ENCODE measurements at regions not wholly inside any gene's neighbourhood (a gene's known extent, or its start where the extent isn't known, plus 50 kb on each side); places are given as distances from the start of the nearest gene placed in this dataset.

DNA sequence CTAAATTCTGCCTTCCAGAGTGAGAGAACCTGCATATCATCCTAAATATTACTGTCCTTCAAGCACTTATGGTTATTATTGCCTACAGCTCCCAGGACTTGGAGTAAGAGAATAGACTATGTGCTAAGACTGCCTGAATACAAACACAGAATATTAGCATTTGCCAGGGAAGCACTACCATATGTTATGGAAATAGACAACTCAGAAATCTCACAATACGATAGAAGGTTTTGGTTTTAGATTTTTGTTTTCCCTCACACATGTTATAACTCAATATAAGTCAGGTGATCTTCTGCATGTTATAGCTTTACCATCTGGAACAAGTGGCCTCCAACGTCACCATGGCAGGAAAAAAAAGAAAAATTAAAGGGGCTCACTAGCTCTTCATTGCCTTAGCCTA lies 413.9 kb downstream of the LRRIQ3 start:
- no peak overlapping the region for H3K27ac Mint-ChIP-seq (ENCODE audit: unreplicated experiment)
- no peak for DNase-seq
- H3K4me1 Mint-ChIP-seq (ENCODE audit: low read depth, unreplicated experiment) = peaks cover 4% of the 10 kb centered on the region
- H3K9me3 Mint-ChIP-seq (ENCODE audit: unreplicated experiment) = no peaks in the 10 kb centered on the region
- no peak overlapping the region for H3K4me3 Mint-ChIP-seq (ENCODE audit: unreplicated experiment)
- peaks cover 2% of the 10 kb centered on the region for H3K27me3 Mint-ChIP-seq (ENCODE audit: unreplicated experiment)
- H3K36me3 Mint-ChIP-seq (ENCODE audit: unreplicated experiment) = no peaks in the 10 kb centered on the region
- TF ChIP-seq CTCF (IDR thresholded peaks at IDR 0.05; ENCODE audit: partially characterized antibody, unreplicated experiment) = no peak

DNA sequence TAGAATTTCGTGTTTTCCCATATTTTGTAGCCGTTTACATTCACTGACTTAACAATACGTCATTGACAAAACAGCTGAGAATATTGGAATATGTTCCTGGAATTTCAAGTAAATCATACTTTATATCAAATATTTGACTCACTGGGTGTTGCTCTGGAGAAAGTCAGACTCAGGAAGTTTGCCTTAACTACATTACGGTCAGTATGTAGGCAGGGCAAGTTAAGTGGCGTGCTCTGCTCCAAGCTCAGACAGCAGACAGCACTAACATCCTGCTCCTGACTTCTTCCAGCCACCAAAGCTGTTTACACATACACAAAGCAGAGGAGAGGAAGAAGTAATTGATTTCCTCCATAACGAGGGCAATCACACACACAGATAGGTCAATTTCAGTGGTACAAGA lies 414.6 kb downstream of the LRRIQ3 start:
- no peak overlapping the region for H3K27ac Mint-ChIP-seq (ENCODE audit: unreplicated experiment)
- TF ChIP-seq CTCF (IDR thresholded peaks at IDR 0.05; ENCODE audit: partially characterized antibody, unreplicated experiment) = no peak
- H3K27me3 Mint-ChIP-seq (ENCODE audit: unreplicated experiment) = peaks cover 2% of the 10 kb centered on the region
- H3K9me3 Mint-ChIP-seq (ENCODE audit: unreplicated experiment) = peaks cover 2% of the 10 kb centered on the region
- no peaks in the 10 kb centered on the region for H3K36me3 Mint-ChIP-seq (ENCODE audit: unreplicated experiment)
- DNase-seq = no peak
- peaks cover 8% of the 10 kb centered on the region for H3K4me1 Mint-ChIP-seq (ENCODE audit: low read depth, unreplicated experiment)
- no peak overlapping the region for H3K4me3 Mint-ChIP-seq (ENCODE audit: unreplicated experiment)

DNA sequence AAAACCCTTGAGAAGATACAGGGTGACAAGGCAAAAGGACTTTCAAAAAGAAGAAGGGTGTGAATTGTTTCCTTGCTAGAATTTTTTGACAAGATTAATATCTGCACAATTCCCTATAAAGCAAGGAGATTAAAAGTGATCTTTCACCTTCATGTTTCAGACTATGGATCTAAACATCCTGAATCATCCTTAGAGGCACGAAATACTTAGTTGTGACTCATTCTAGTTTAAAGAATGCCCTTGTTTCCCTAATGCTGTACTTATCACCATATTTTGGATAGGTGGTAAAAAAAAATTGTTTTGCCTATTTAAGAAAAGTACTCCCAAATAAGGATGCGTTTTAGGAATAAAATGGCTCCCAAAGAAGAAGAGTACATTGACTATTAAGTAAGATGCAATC lies 415.1 kb downstream of the LRRIQ3 start:
- peaks cover 2% of the 10 kb centered on the region for H3K9me3 Mint-ChIP-seq (ENCODE audit: unreplicated experiment)
- no peaks in the 10 kb centered on the region for H3K36me3 Mint-ChIP-seq (ENCODE audit: unreplicated experiment)
- peaks cover 2% of the 10 kb centered on the region for H3K27me3 Mint-ChIP-seq (ENCODE audit: unreplicated experiment)
- H3K4me1 Mint-ChIP-seq (ENCODE audit: low read depth, unreplicated experiment) = peaks cover 11% of the 10 kb centered on the region
- no peak for DNase-seq
- H3K27ac Mint-ChIP-seq (ENCODE audit: unreplicated experiment) = no peak overlapping the region
- no peak overlapping the region for H3K4me3 Mint-ChIP-seq (ENCODE audit: unreplicated experiment)
- no peak for TF ChIP-seq CTCF (IDR thresholded peaks at IDR 0.05; ENCODE audit: partially characterized antibody, unreplicated experiment)

DNA sequence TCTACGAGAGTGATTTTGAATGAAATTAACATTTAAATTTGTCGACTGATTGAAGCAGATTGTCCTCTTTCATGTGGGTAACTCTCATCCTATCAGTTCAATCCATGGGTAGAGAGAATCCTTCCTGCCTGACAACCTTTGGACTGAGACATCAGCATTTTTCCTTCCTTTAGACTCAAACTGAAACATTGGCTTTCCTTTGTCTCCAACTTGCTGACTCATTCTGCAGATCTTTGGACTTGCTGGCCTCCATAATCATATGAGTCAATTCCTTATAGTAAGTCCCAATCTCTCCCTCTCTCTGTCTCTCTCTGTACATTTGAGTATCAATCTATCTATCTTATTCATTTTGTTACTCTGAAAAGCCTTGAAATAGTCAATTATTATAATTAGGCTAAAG lies 416.7 kb downstream of the LRRIQ3 start:
- no peak for DNase-seq
- H3K27ac Mint-ChIP-seq (ENCODE audit: unreplicated experiment) = no peak overlapping the region
- peaks cover 11% of the 10 kb centered on the region for H3K4me1 Mint-ChIP-seq (ENCODE audit: low read depth, unreplicated experiment)
- TF ChIP-seq CTCF (IDR thresholded peaks at IDR 0.05; ENCODE audit: partially characterized antibody, unreplicated experiment) = no peak
- peaks cover 2% of the 10 kb centered on the region for H3K9me3 Mint-ChIP-seq (ENCODE audit: unreplicated experiment)
- H3K27me3 Mint-ChIP-seq (ENCODE audit: unreplicated experiment) = no peaks in the 10 kb centered on the region
- H3K36me3 Mint-ChIP-seq (ENCODE audit: unreplicated experiment) = no peaks in the 10 kb centered on the region
- no peak overlapping the region for H3K4me3 Mint-ChIP-seq (ENCODE audit: unreplicated experiment)

- DNase-seq = no peak
- Mint-ChIP-seq H3K4me1 (ENCODE audit: low read depth, unreplicated experiment) (peaks cover 9% of the 10 kb centered on the region), H3K27ac (ENCODE audit: unreplicated experiment) (no peak overlapping the region), H3K27me3 (ENCODE audit: unreplicated experiment) (no peaks in the 10 kb centered on the region), H3K36me3 (ENCODE audit: unreplicated experiment) (no peaks in the 10 kb centered on the region), H3K9me3 (ENCODE audit: unreplicated experiment) (peaks cover 2% of the 10 kb centered on the region), H3K4me3 (ENCODE audit: unreplicated experiment) (no peak overlapping the region)
- TF ChIP-seq CTCF (IDR thresholded peaks at IDR 0.05; ENCODE audit: partially characterized antibody, unreplicated experiment) = no peak
Observed at GRCh38 chr1:73778471-73778870, 419.5 kb downstream of the LRRIQ3 start.

Measured in glutamatergic neuron (in vitro differentiated cells).